T-helper 2 cell treated with Interferon-gamma antibody and Interleukin-4, amounts not matched to agents 5 μg/mL and 100 μg/mL, for 36 hours (primary cell): ENCODE measurements at regions not wholly inside any gene's neighbourhood (a gene's known extent, or its start where the extent isn't known, plus 50 kb on each side); places are given as distances from the start of the nearest gene placed in this dataset.

Source experiments
- DNase-seq: peaks from one replicate; pipeline ENCODE4 v3.0.0; 2021; ENCODE audit warnings: low spot score
- H3K27ac Mint-ChIP-seq: one replicate; pipeline ENCODE4 v1.8.0; 2021; ENCODE audit warnings: mild to moderate bottlenecking, mixed read lengths
- H3K27me3 Mint-ChIP-seq: one replicate; pipeline ENCODE4 v1.8.0; 2021; ENCODE audit warnings: low read depth, mixed read lengths
- H3K36me3 Mint-ChIP-seq: one replicate; pipeline ENCODE4 v1.8.0; 2021; ENCODE audit warnings: low read depth, mixed read lengths
- H3K4me1 Mint-ChIP-seq: one replicate; pipeline ENCODE4 v1.8.0; 2021; ENCODE audit warnings: low read depth, mixed read lengths
- H3K4me3 Mint-ChIP-seq: one replicate; pipeline ENCODE4 v1.8.0; 2022; ENCODE audit warnings: mild to moderate bottlenecking, moderate library complexity, mixed read lengths
- H3K9me3 Mint-ChIP-seq: one replicate; pipeline ENCODE4 v1.8.0; 2021; ENCODE audit warnings: mixed read lengths

- no peaks in the 10 kb centered on the region for H3K4me1 Mint-ChIP-seq
- no peak overlapping the region for H3K27ac Mint-ChIP-seq
Measured at GRCh38 chr2:64315291-64315960, 138.5 kb upstream of the LGALSL start.

GRCh38 chr2:64317707-64318475, 136.1 kb upstream of the LGALSL start:
- Mint-ChIP-seq H3K27me3 (peaks cover 56% of the 10 kb centered on the region), H3K4me1 (peaks cover under 1% of the 10 kb centered on the region), H3K4me3 (no peak overlapping the region), H3K36me3 (no peaks in the 10 kb centered on the region), H3K27ac (no peak overlapping the region), H3K9me3 (no peaks in the 10 kb centered on the region)
- DNase-seq: no peak

More at GRCh38 chr2:64315291-64315960, 138.5 kb upstream of the LGALSL start:
- no peak overlapping the region for H3K4me3 Mint-ChIP-seq
- DNase-seq: no peak
- no peaks in the 10 kb centered on the region for H3K36me3 Mint-ChIP-seq
- no peaks in the 10 kb centered on the region for H3K9me3 Mint-ChIP-seq
- peaks cover 45% of the 10 kb centered on the region for H3K27me3 Mint-ChIP-seq

GRCh38 chr2:64318476-64318748, 135.6 kb upstream of the LGALSL start:
- Mint-ChIP-seq H3K27me3 (peaks cover 58% of the 10 kb centered on the region), H3K4me3 (no peak overlapping the region), H3K27ac (no peak overlapping the region), H3K9me3 (no peaks in the 10 kb centered on the region), H3K4me1 (peaks cover 5% of the 10 kb centered on the region), H3K36me3 (no peaks in the 10 kb centered on the region)
- DNase-seq: no peak

GRCh38 chr2:64319896-64320295, 134.1 kb upstream of the LGALSL start:
- peaks cover 14% of the 10 kb centered on the region for H3K4me1 Mint-ChIP-seq
- H3K27ac Mint-ChIP-seq: no peak overlapping the region
- H3K27me3 Mint-ChIP-seq: peaks cover 57% of the 10 kb centered on the region
- H3K9me3 Mint-ChIP-seq: no peaks in the 10 kb centered on the region
- H3K36me3 Mint-ChIP-seq: no peaks in the 10 kb centered on the region
- H3K4me3 Mint-ChIP-seq: no peak overlapping the region
- no peak for DNase-seq

- H3K27ac Mint-ChIP-seq: no peak overlapping the region
- H3K4me3 Mint-ChIP-seq: no peak overlapping the region
- peaks cover 36% of the 10 kb centered on the region for H3K4me1 Mint-ChIP-seq
- H3K9me3 Mint-ChIP-seq: no peaks in the 10 kb centered on the region
- no peaks in the 10 kb centered on the region for H3K36me3 Mint-ChIP-seq
- H3K27me3 Mint-ChIP-seq: peaks cover 50% of the 10 kb centered on the region
- DNase-seq: no peak
Measured at GRCh38 chr2:64322433-64322832, 131.5 kb upstream of the LGALSL start.

- Mint-ChIP-seq H3K27me3 (peaks cover 50% of the 10 kb centered on the region), H3K9me3 (no peaks in the 10 kb centered on the region), H3K4me3 (no peak overlapping the region), H3K27ac (no peak overlapping the region), H3K4me1 (peaks cover 44% of the 10 kb centered on the region), H3K36me3 (no peaks in the 10 kb centered on the region)
- no peak for DNase-seq
Measured at GRCh38 chr2:64323197-64323596, 130.8 kb upstream of the LGALSL start.

GRCh38 chr2:64324746-64325410, 129.1 kb upstream of the LGALSL start:
- peaks cover 57% of the 10 kb centered on the region for H3K27me3 Mint-ChIP-seq
- H3K9me3 Mint-ChIP-seq: no peaks in the 10 kb centered on the region
- H3K27ac Mint-ChIP-seq: peak overlapping the region; percentile 85
- no peak for DNase-seq
- no peaks in the 10 kb centered on the region for H3K36me3 Mint-ChIP-seq
- peaks cover 50% of the 10 kb centered on the region for H3K4me1 Mint-ChIP-seq
- H3K4me3 Mint-ChIP-seq: no peak overlapping the region

- Mint-ChIP-seq H3K36me3 (no peaks in the 10 kb centered on the region), H3K4me3 (peak overlapping the region; percentile 82), H3K4me1 (peaks cover 52% of the 10 kb centered on the region), H3K9me3 (no peaks in the 10 kb centered on the region), H3K27ac (peak overlapping the region; percentile 85), H3K27me3 (peaks cover 53% of the 10 kb centered on the region)
- DNase-seq: peak; percentile 25
Measured at GRCh38 chr2:64325477-64325851, 128.5 kb upstream of the LGALSL start.

GRCh38 chr2:64325852-64326577, 127.9 kb upstream of the LGALSL start:
- peak; percentile 79 for DNase-seq
- H3K4me1 Mint-ChIP-seq: peaks cover 55% of the 10 kb centered on the region

GRCh38 chr2:64326578-64327050, 127.3 kb upstream of the LGALSL start:
- Mint-ChIP-seq H3K36me3 (no peaks in the 10 kb centered on the region), H3K4me3 (peak overlapping the region; percentile 82), H3K9me3 (no peaks in the 10 kb centered on the region), H3K27me3 (peaks cover 49% of the 10 kb centered on the region), H3K4me1 (peaks cover 60% of the 10 kb centered on the region), H3K27ac (peak overlapping the region; percentile 85)
- DNase-seq: no peak

More at GRCh38 chr2:64325852-64326577, 127.9 kb upstream of the LGALSL start:
- H3K9me3 Mint-ChIP-seq: no peaks in the 10 kb centered on the region
- H3K4me3 Mint-ChIP-seq: peak overlapping the region; percentile 82
- peaks cover 51% of the 10 kb centered on the region for H3K27me3 Mint-ChIP-seq
- H3K27ac Mint-ChIP-seq: peak overlapping the region; percentile 85
- no peaks in the 10 kb centered on the region for H3K36me3 Mint-ChIP-seq

- Mint-ChIP-seq H3K27me3 (peaks cover 48% of the 10 kb centered on the region), H3K4me1 (peaks cover 60% of the 10 kb centered on the region), H3K27ac (peak overlapping the region; percentile 71), H3K36me3 (no peaks in the 10 kb centered on the region), H3K9me3 (no peaks in the 10 kb centered on the region), H3K4me3 (peak overlapping the region; percentile 82)
- no peak for DNase-seq
Measured at GRCh38 chr2:64327129-64327509, 126.8 kb upstream of the LGALSL start.

GRCh38 chr2:64327510-64328414, 126.2 kb upstream of the LGALSL start:
- no peaks in the 10 kb centered on the region for H3K9me3 Mint-ChIP-seq
- peak overlapping the region; percentile 71 for H3K27ac Mint-ChIP-seq
- peak overlapping the region; percentile 82 for H3K4me3 Mint-ChIP-seq
- DNase-seq: peak; percentile 33
- peaks cover 41% of the 10 kb centered on the region for H3K27me3 Mint-ChIP-seq
- no peaks in the 10 kb centered on the region for H3K36me3 Mint-ChIP-seq
- H3K4me1 Mint-ChIP-seq: peaks cover 60% of the 10 kb centered on the region

GRCh38 chr2:64328415-64328722, 125.6 kb upstream of the LGALSL start:
- DNase-seq: no peak
- no peaks in the 10 kb centered on the region for H3K9me3 Mint-ChIP-seq
- peaks cover 35% of the 10 kb centered on the region for H3K27me3 Mint-ChIP-seq
- peaks cover 55% of the 10 kb centered on the region for H3K4me1 Mint-ChIP-seq
- no peaks in the 10 kb centered on the region for H3K36me3 Mint-ChIP-seq
- no peak overlapping the region for H3K4me3 Mint-ChIP-seq
- H3K27ac Mint-ChIP-seq: no peak overlapping the region
